Heart left ventricle (tissue), 13 donors: ENCODE measurements at regions not wholly inside any gene's neighbourhood (a gene's known extent, or its start where the extent isn't known, plus 50 kb on each side); places are given as distances from the start of the nearest gene placed in this dataset.

Source experiments
- CTCF ChIP-seq, 12 donors: fragments of 200-600 bp; sonication (generic) in 4 of 12; IDR thresholded peaks; one replicate each; pipeline versions ENCODE4 v1.5.0 to v1.8.0; 2018 to 2022; ENCODE audit warnings: antibody characterized with exemption in 12 of 12, mild to moderate bottlenecking in 5 of 12
- POLR2A ChIP-seq, 2 donors: fragments of 450-650 bp; IDR thresholded peaks; one replicate each; pipeline ENCODE4 v1.6.1; 2017; ENCODE audit warnings: antibody characterized with exemption in 2 of 2, mild to moderate bottlenecking in 2 of 2, moderate library complexity in 2 of 2
- donor health status: ischemic (EF 13 %, LVEDD 7.1; RV severe dilation, severe dysfunction).
- donor health status: DM: no; HTN: yes; CAD: no.
- donor health status: DM: no; HTN: no; CAD: no.
- donor health status: ischemic (EF 25% LVEDD 6.9; RV normal size, moderate dysfunction).
- donor health status: ischemic (EF 25% LVEDD 5.7; RV mildly dilated, moderate dysfunction).
- donor health status: ischemic (EF 35%, LVEDD 5.7; RV mildly dilated, moderate dysfunction).
- donor health status: nonischemic (EF 11% LVEDD 7.7; RV severe dilation, severe dysfunction).
- donor health status: DM: yes; HTN: yes; CAD: no.
- donor health status: PGD.
- donor health status: ischemic (EF 29% LVEDD 5.4; RV normal size, mild dysfunction).
- donor health status: nonischemic (EF 23%, LVEDD 6.1; RV moderate dilation, normal function).

- TF ChIP-seq CTCF (IDR thresholded peaks at IDR 0.05) (no peak), POLR2A (IDR thresholded peaks at IDR 0.05) (no peak)
These were observed 108.7 kb upstream of the KMT2C start for GRCh38 chr7:152544481-152544927.
